Stimulated activated naive CD4-positive, alpha-beta T cell treated with Interleukin-2 at 50 U/mL for 16 hours (primary cell): ENCODE measurements at regions not wholly inside any gene's neighbourhood (a gene's known extent, or its start where the extent isn't known, plus 50 kb on each side); places are given as distances from the start of the nearest gene placed in this dataset.

ENCODE experiments used
- DNase-seq: peaks from one replicate; lab custom pipeline; 2025; lab: John Stamatoyannopoulos, UW

DNA sequence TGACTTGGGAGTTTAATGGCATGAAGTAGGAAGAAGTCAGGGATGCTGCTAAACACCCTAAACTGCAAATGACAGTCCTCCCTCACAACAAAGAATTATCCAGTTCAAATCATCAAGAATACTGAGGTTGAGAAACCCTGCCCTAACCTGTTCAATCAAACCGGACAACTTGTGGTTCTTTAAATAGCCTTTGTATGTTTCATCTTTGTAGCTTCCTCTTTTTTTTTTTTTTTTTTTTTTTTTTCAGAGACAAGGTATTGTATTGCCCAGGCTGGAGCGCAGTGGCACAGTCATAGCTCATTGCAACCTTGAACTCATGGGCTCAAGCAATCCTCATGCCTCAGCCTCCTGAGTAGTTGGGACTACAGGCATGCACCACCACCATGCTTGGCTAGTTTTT is 52.5 kb upstream of the TTC29 start:
- DNase-seq: no peak

DNA sequence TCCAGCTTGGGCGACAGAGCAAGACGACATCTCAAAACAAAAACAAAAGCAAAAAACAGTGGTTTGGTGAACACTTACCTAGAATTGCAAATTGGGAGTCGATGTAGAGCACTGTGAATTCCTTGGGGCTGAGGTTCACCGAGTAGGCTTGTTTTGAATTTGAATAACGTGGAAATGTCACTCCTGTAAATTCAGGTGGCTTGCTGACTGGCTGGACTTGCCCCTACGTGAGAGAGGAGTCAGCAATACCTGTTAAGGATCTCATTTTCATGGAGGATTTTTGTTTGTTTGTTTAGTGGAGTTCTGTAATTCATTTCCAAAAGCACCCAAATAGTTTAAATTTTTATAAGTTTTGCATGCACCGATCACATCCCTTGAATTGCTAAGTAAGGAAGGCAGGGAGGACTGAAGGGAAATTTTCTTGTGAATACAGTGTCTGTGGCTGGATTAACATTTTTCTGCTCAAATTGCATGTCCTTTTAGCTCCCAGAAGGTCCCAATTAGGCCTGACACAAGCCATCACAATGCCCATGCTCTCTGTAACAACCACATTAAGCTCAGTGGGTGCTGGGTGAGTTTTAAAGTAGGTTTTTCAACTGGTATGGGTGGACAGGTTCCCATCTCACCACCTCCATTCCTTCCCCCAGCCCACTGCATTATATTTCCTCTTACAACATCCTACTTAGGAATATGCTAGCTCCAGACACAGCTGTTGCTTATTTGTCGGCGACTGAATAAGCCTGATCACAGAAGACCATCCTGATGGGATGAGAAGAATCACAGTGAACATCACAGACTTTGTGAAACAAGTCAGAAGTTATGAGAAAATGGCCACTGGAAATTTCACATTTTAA is 58.5 kb upstream of the TTC29 start:
- DNase-seq: no peak

DNA sequence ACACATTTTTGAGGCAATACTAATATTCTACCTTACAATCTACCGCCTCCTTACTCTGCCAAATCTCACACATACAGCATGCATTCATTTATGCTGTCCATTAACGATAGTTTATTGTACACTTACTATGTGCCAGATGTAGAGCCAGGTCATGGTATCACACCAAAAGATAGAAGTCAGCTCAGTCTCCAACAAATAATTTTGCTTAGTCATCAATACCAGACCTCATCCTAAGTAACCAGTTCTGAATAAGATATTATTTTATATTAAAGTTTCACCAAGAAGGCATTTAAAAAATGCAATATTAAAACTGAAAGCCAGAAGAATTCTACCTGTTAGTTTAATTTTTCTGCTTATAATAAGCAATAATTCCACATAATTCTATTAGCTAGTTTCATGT is 60.6 kb upstream of the TTC29 start:
- no peak for DNase-seq

DNA sequence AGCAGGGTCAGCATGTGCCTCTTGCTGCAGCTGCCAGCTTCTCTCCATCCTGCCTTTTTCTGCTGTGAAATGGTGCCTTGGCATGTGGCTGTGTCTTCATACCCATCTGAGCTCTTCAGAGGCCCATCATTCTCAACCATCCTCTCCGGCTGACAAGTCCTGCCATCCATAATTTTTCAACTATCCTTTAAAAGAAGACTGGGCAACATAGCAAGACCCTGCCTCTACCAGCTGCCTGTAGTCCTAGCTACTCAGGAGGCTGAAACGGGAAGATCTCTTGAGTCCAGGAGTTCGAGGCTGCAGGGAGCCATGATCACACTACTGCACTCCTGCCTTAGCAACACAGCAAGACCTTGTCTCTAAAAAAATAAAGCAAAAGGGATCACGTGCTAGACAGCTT is 64.2 kb upstream of the TTC29 start:
- DNase-seq: no peak

DNA sequence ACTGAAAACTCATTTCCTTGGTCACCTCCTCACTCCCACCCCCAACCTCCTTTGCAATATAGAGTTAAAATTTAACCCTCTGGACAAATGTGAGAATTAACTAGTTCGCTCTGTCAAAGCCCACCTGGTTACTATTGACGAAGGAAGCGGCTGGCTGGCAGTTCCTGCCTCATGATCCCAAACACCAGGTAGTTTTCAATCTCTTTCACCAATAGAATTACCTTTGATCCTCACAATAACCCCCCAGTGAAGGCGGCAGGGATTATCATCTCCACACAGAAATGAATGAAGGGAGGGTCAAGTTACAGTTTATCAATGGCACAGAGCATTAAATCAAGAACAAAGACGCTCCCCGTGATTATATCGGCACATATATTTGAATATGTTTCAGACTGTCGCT is 65.7 kb upstream of the TTC29 start:
- no peak for DNase-seq

DNA sequence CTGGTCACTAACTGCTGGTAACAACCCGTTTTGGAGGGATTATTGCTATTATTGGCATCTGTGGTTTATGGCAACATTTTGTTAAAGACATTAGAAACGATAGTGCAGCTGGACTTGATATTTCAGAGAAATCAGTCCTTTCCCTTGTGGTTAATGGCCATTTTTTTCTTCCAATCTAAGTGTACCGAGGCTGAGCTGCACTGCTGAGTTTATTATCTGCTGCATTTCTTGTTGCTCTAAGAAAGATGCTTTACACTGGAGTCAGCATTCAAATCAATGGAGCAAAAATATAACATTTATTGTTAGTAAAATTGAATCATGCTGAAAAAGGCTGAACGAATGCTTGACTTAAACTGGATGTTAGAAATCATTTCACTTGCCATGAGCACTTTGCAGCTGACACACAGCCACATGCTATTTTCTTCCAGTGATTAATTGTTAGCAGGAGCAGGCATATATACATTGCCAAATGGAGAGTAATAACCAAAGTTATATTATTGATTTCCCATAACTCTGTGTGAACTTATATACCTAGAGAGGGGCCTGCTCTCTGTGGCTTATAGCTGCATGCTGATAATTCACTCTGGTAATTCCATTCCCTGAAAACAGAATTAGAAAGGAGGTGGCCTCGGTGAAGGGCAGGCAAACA is 66.5 kb upstream of the TTC29 start:
- no peak for DNase-seq

DNA sequence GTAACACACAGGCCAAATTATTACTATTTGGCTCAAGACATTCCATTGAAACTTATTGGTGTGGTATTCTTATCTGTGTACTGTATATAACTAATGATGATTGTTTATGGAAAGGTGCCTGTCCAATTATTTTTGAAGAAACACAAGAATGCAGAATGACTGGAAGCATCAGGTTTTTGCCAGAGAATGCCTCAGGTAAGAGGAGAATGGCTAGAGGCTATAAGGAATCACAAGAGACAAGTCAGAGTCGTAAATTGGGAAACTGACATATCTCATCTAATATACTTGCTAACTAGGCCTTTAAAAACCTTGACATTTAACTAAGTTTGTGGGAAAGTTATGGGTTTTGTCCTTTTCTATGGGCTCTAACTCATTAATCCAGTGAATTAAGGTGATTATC is 69.3 kb upstream of the TTC29 start:
- no peak for DNase-seq

DNA sequence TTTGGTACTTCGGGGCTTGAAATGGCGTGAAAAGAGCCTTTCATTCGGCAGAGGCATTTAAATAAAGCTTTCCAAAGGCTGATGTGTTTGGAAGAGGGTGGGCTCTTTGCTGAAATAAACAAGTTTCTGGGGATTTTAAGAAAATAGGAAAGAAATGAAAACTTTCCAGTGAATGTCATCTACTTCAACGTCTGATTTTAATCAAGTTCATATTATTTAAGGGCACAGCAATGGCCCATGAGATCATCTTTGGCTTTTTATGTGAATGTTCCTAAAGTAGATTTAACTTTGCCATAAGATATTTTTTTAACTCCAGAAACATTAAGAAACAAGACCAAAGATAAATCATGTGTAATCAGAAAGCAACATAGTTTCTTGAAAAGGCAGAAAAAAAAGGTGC is 69.8 kb upstream of the TTC29 start:
- no peak for DNase-seq

DNA sequence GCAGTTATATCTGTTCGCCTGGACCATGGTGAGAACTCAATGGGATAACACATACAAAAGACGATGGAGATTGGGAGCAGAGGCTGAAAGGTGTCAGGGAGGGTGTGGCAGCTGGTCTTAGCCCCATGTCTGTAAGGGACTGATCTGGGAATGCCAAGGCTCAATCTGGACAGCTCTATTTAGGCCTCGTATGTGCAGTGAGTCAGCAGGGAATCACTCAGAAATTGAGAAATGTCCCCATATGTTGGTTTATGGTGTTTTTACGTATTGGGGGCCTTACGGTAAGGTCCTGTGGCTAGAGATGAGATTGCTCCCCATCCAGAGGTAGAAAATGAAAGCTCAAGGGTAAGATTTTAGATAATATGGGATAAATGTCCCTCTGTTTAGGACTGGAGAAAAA is 71.4 kb upstream of the TTC29 start:
- DNase-seq: no peak

DNA sequence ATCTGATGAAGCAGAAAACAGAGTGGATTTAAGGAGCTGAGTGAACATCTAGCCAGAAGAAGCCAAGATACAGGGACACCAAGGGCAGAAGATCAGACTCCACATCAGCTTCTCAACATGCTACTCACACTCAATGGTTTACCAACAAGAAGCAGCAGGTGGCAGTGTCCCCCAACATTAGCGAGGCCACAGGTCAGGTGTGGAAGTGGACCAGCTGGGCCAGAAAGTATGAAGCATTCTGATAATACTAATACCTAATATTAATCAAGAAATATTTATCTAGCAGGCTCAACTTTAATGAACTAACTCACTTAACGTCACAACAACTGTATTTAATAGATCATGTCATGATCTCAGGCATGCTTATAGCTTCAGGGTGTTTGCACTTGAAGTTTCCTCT is 73.4 kb upstream of the TTC29 start:
- DNase-seq: peak; percentile 16

DNA sequence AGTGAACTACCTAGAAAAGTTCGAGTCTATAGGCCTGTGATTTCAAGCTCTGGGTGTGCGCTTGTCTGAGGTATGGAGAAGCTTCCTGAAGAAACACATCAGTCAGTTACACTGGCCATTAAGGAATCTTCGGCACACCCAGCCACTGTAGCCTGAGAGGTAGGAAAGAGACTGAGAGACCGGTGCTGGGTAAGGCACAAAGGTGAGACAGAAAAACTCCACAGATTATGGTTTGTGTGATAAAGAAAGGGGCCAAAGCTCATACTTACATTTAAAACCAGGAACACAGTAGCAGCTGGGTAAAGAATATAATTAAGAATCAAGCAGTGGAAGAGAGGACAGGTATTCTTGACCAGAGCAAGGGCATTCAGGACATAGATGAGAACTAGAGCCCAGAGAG is 74.8 kb upstream of the TTC29 start:
- no peak for DNase-seq

DNA sequence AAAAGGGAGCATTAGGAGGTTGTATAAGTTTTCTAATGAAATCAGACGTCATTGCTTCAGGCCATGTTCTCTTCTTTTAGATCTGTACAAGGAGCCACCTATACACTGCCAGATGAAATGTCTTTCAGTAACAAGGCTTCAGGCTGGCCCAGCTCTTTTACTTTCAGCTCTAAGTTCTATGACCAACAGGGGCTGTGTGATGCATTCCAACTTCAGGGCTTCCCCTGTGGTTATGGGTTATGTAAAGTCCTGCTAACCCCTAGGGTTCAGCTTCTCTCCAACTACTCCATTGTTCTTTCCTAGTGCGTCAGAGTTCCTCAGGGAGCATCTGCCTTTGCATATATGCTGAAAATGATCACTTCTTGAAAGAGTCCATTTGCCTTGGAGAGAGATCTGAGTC is 79.4 kb upstream of the TTC29 start:
- DNase-seq: no peak

DNA sequence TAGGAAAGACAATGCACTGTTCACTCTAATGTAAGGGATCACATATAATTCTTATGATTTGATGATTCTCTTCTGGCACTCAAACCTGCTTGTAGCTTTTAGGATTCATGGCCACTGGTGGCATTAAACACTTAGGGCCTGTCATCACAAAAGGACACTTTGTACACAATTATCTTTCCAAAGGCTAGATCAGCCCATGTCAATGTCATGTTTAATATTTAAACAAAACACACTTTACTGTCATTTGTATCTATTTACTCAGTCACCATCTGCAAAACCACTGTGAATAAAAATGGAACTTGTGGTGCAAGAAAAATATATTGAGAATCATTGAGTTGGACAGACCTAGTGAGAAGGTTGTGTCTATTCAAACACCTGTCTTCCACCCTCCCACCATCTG is 83.6 kb upstream of the TTC29 start:
- no peak for DNase-seq

DNA sequence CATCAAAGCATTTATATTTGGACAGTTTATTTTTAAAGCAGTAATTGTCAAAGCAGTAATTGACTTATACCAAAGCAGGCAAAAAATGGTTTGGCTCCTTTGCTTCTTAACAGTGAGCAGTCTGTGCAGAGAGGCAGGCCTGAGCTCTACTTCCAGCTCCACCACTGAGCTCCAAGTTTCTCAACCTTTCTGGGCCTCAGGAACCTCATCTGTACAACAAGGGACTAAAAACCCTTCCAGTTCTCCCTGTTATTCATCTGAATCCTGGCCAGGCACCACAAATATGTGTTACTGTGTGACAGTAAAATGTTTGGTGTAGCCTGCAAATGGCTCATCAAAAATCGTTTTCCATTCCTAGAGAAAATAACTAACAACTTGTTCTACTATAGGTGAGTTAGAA is 88.7 kb upstream of the TTC29 start:
- no peak for DNase-seq

DNA sequence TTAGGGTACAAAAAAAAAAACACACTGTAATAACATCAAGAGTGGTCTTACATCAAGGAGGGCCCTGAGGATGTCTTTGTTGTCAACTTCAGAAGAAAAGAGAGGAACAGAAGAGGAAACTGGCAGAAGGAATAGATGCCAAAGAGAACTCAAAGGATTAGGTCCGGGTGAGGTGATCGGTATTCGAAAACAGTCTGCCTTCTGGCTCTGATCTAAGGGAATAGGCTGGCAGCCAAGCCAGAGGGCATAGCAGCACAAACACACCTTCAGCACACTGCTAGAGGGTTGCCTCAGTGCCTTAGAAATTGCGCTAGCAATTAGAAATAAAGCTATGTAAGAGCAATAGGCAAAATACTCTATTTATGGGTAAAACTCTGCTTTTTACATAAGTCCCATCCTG is 91.4 kb upstream of the TTC29 start:
- no peak for DNase-seq

DNA sequence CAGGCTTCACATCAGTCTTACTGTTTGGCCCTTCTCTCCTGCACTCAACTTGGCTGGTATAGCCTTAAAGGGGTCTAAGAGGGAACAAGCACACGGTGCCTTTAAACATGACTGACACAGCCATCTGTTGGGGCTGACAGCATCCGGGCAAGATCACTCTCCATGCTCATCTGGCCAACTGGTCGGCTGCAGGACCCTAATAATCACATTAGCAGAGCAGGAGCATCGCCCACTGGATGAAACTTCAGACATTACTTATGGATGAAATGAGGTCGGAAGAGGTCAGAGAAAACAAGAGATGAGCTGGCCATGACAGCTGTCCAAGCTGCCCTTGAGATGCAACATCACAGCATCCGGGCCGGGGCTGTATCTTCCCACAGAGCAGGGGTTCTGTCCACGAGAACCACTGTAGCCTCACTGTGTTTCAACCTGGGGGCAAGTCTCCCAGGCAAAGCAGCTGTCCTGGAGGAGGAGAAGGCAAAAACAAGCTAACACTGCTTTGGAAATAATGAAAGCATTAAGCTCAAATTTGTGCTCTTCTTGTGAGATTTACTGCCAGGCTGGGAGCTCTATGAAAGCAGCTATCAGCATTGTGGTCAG is 94.4 kb upstream of the TTC29 start:
- no peak for DNase-seq

DNA sequence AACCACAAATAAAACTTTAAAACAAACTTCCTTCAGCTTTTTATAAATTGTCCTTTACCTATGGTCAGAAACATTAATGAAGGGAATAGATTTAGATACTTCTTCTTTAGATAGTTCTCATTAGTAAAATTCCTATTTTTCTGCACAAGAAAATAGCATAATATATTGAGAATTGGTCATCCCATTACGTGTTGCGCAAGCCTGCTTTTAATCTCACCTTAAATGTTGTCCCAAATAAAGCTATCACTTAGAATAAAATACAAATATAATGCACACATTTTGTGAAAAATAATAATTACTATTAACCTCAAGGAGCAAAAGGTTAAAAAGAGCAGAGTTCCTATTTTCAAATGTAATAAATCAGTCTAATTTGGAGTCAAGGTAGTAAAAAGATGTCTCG is 95.2 kb upstream of the TTC29 start:
- no peak for DNase-seq

DNA sequence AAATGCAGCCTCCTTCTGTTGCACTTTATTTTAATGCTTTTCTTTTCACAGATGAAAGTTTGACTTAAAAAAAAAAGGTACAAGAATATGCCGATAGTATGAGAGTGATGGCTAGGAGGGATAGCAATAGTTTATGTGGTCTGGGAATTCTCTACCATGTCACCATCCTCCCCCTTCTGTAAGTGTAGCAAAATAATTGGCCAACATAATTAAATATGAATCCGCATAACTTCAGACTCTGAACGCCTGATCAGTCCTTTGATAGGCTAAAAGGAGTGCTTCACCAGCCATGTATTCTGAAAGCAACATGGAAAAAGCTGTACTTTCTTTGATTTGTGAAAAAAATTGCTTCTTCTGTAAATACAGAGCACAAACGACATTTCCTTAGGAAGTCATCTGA is 95.7 kb upstream of the TTC29 start:
- DNase-seq: no peak

DNA sequence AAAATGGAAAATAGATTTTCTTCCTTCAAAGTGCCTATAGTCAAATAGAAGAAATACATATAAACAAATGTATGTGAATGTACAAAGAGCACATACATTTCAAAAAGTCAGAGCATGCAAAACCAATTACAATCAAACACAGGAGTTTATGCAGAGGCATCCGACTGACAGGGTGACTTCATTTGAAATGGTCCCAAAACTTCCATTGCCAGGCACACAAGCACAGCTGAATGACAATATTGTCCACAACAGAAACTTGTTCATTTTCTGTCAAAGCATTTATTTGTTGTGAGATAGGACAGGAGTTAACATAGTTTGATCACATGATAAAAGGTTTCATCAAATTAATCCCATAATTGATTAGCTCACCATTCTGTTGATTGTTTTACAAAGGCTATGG is 96.4 kb upstream of the TTC29 start:
- DNase-seq: no peak

DNA sequence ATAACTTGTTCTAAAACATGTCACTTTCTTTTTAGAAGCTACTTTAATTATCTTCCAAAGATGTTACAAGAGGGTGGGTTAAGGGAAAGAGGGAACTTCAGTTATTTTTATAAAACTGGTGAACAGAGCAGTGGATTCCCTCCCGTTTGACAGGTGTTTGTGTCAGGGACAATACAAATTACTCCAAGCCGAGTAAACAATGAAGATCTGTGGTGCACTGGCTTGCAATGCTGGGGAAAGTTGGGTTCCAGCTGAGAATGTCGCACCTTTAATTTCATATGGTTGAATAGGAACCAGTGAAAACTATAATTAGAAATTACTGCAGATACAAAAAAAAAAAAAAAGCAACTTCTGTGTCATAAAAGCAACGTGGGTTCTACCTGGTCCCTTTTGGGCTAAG is 98.6 kb upstream of the TTC29 start:
- no peak for DNase-seq

DNA sequence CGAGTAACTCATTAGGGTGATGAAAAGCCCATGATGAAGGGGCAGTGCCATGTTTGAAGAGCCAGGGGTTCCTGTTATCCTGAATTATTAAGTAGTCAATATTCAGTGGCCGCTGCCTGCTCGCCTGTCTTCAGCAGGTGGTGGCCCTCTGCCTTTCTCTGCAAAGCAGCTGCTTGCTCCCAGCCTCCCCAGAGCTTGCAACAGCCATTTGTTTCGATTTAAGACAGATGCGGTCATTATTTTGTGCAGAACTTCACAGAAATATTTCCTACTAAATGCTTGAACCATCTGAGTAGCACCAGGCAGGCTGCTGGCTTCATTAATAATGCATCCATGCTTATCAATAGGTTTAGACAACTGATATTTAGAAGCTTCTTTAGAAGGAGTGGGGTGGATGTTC is 104.3 kb upstream of the TTC29 start:
- DNase-seq: no peak

DNA sequence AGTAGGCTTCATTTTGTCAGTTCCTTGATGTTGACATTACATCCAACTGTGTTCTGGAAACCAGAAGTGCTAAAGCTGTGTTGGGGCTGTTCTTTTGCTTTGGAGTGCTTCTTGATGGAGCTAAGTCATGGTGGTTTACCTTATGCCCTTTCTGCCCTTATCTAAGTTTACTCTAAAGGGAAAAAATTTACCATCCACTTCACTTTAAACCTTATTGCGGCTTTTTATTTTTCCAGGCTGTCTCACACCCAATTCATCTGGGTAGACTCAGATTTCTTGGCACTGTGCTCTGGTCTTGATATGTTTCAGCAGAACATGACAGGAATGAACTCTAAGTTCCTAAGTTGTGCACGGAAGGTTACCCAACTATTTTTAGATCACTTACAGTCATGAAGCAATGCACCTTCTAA is 104.7 kb upstream of the TTC29 start:
- no peak for DNase-seq

DNA sequence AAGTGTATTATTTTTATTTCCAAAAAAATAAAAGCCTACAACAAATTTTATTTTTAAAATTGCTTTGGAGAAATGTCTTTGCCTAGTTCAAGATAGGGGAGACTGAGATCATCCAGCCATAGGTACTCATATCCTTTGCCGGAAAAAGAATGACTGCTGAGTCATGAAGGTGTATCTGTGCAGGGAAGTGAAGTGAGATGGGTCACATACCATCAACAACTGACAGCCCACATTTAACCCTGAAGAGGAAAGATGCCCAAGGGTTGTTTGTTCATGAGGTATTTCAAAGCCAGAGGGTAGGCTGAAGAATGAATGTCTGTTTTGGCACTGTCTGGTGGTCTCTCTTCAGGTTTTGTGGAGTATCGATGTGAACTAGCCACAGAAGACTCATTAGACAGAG is 106.7 kb upstream of the TTC29 start:
- DNase-seq: no peak
